K562 (cell line): ENCODE measurements at regions not wholly inside any gene's neighbourhood (a gene's known extent, or its start where the extent isn't known, plus 50 kb on each side); places are given as distances from the start of the nearest gene placed in this dataset.
A peak's percentile ranks its signal among the peaks of the same experiment; 100 is the strongest.

Source experiments
- BHLHE40 ChIP-seq: IDR thresholded peaks from 2 replicates; pipeline ENCODE4 v1.6.1; 2011; ENCODE audit warnings: low read length, improper control_type of control experiment
- CUX1 ChIP-seq: fragments of 200-800 bp; sonication (Bioruptor generic); IDR thresholded peaks from 2 replicates; pipeline ENCODE4 v1.6.1; 2016; ENCODE audit warnings: missing genetic modification characterization, missing compliant biosample characterization
- TSHZ1 ChIP-seq: fragments of 250-450 bp; sonication (Bioruptor Pico); IDR thresholded peaks from 2 replicates; pipeline ENCODE4 v1.4.0; 2020; ENCODE audit warnings: mild to moderate bottlenecking, moderate library complexity

GRCh38 chr5:2136728-2137333, 254.1 kb upstream of the IRX4 start (continued):
- no peak for TF ChIP-seq TSHZ1 (CRISPR knock-in tag)
- TF ChIP-seq BHLHE40, result 0 out of 2 replicates have a peak, but pooled peaks have one; percentile 30
- TF ChIP-seq CUX1 (CRISPR knock-in tag), result no peak
